GM21825 (cell line): ENCODE measurements at regions not wholly inside any gene's neighbourhood (a gene's known extent, or its start where the extent isn't known, plus 50 kb on each side); places are given as distances from the start of the nearest gene placed in this dataset.

Source experiments
- ATAC-seq: cut with Tn5 transposase; IDR thresholded peaks from one replicate; pipeline ENCODE4 v1.9.1; 2021; ENCODE audit warnings: mild to moderate bottlenecking, moderate library complexity; ENCODE audit not compliant: unreplicated experiment

DNA sequence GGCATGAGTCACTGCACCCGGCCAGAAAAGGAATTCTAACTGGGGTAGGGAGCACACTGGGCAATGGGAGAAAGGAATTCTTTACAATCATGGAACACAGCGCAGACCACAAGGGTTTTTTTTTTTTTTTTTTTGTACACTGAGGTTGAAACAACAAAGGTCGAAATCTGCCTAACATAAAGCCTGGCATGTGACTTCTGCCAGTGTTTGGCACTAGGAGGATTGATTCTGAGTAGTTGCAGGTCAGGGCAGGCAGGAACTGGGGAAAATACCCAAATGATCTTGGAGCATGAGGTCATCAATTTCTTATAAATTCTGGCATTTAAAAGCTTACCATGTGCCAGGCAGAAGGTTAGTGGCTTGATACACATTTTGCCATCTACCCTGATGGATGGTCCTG lies 202.0 kb upstream of the SNX19 start:
- no peak for ATAC-seq

DNA sequence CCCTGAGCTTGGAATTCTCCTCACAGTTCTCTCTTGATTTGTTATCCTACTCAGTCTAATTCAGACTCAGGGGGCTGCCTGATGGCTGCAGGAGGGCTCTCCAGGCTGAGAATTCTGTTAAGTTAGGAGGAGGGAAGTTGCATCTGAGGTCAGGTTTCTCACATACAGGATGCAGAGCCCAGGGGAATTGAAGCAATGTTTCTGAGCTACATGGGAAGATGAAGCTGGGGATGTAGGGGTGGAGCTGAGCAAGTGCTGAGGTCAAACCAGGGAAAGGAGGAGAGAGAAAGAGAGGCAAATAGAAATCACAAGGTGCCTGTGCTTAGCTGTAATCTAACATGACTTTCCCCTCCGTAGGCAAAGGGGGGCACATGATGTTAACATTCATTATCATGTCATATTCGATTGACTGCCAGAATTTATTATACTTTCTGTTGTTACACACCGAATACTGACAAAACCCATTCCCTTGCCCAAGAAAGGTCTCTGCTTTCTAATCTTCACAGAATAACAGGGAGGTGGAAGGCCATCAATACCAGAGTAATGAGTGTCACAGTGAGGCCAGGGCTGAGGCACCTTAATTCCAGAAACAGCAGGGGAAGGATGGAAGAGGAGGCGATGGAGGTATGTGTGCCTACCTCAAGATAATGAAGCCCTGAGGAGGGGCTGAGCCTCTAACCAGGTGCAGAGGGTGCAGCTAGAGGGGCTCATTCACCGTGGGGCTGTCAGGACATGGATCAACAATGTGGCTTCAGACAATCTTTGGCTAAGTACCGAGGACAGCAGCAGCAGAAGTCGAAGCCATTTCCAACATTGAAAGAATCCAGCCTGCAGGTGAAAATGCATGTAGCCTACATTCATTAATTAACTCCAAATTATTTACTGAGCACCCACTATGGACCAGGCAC lies 205.4 kb upstream of the SNX19 start:
- no peak for ATAC-seq

DNA sequence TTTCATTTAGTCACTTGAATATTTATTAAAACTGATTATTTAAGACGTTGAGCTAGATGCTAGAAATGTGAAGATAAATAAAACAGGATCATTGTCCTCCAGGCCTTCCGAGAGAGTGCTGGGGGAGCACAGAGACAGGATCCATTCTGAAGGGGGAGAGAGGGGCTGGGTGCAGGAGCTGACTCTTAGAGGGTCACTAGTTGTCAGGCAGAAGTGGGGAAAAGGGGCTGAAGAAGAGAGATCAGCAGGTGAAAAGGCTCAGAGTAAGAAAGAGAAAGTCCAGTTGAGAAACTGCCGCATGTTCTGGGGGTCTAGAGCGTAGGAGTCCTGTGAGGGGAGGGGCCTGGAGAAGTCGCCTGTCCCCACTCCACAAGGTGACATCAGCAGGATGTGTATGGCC lies 206.2 kb upstream of the SNX19 start:
- no peak for ATAC-seq

DNA sequence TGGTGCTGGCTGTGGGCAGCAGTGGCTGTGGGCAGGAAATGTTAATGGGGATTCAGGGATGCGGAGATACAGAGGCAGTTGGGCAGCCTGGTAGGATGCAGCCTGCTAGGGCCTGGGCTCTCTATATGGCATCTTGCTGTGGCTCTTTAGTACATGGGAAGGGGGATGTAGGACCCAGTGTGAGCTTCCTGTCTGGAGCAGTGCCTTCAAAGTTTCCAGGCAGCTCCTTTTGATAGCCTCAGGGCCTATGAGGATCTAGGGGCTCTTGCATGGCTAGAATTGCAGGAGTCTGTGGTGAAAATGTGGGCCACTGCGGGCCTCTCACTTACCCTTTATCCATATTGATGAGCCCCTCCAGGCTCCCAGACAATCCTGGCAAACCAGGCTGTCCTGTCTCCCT lies 213.2 kb upstream of the SNX19 start:
- no peak for ATAC-seq

DNA sequence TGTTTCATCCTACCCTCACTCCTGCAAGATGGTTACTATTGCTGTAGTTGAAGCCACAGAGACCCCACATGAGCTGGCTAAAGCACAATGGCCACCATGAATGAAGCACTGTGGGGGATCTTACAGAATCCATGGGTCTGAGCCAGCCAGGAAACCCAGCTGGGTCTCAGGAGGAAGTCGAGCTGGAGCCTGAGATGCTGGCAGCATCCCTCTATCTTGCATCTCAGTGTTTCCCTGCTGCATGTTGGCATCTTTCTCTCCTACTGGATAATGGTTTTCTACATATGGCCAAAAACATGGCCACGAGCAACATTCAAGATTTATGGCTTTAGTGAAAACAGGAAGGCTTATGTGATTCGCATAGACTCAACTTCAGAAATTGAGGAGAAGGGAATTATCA lies 219.3 kb upstream of the SNX19 start:
- ATAC-seq = no peak

DNA sequence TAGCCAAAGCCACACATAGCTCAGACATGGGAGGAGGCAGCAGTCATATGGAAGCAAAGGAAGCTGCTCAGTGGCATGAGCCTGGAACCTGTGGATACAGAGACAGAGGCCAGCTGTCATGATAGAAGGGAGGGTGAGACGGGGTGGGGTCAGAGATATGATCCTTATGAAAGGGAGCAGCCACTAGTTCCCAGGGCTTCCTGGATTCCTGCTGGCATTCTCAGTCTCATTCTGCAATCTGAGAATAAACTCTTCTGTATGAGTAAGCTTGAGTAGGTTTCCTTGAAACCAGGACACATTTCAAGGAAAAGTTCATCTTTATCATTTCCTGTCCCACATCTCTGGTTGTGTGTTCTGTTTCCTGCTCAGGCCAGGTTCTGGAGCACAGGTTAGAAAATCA lies 220.2 kb upstream of the SNX19 start:
- no peak for ATAC-seq

DNA sequence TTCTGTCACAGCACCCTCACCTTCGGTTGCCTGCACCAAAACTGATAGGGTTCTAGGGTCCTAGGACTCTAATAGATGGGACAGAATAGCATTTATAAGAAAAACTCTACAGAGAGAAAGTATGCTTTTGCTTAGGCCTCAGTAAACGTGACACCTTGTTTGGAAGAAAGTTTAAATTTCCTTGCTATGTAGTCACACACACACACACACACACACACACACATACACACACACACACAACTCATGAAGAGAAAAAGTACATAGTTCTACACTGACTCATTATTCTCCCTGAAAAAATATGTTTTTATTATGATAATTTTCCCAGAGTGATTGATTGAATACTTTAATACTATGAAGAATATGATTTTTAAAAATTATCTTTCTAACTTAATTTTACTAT lies 220.8 kb upstream of the SNX19 start:
- no peak for ATAC-seq

DNA sequence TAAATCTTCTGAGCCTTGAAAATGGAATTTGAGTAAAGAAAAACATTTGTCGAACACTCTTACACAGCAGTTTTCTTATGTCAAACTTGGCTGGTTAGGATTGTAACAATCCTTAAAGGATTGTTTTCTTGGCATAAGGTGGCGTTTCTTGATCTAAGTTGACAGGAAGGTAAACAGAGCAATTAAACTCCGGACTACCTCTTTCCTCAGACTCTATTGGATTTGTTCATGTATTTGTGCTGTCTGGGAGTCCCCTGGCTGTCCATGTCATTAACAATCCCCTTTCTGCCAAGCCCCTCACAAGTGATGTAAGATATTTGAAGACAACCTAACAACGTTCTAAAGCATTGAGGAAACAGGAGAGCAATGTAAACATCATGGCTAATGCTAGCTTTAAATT lies 222.5 kb upstream of the SNX19 start:
- no peak for ATAC-seq

GRCh38 chr11:131145791-131146190 lies 224.6 kb upstream of the NTM start:
- no peak for ATAC-seq

DNA sequence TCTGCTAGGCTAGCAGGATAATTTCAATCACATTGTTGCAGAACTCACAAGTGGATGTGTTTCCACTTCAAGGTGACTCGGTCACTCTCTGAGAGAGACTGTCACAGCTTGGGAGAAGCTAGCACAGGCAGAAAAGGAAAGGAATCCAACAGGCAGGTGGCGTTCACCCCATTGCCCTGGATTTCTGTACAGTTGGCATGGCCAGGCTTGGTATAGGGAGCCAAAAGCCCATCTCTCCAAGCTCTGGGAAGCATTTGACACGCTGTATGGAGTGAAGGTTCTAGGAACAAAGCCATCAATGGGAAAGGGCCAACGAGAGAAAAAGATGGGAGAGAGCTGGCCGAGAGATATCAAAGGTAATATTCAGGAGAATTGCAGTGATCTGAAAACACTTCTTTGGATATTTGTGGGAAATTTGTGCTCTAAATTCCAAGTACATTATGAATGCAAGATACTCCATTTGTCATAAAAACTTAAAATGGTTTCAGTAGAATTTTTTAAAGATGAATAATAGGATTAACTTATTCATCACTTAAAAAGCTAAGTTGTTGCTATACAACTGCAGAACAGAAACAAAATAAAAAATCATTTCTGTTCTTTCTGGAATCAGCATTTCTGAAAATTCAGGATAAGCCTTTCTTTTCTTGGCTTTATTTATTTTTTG lies 223.5 kb upstream of the NTM start:
- ATAC-seq = no peak

DNA sequence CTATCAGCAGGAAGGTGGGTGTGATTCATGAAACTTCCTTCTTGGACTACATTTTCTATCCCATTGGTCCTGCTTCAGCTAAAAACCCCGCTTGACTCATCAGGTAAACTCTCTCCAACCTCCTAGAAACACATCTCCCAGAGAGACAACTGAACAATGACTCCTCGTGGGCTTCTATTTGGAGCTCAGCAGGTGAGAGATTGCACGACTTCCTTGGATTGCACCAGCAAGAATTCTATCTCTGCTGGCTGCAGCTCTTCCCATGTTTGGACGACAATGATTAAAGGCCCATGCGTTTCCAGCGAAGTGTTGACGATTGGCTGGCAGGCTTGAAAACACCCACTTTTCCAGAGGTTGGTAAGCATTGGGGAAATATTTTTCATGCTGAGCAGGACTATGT lies 216.1 kb upstream of the NTM start:
- ATAC-seq = no peak

DNA sequence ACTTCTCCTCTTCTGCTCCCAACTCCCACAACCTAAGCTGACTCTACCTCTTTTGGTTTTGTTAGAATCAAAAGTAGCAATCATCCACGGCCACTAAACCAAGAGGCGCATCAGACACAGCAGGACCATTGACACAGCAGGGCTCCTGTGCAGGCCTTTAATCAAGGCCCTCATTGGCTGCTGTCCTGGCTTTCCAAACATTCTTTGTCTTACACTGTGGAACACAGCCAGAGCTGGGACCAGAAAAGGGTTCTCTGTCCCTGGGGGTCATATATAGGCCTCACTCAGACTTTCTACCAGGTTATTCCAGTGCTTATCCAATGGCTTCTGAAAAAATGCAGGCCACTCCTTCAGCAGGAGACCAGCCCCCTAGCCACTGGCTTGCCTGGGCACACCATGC lies 212.7 kb upstream of the NTM start:
- no peak for ATAC-seq

DNA sequence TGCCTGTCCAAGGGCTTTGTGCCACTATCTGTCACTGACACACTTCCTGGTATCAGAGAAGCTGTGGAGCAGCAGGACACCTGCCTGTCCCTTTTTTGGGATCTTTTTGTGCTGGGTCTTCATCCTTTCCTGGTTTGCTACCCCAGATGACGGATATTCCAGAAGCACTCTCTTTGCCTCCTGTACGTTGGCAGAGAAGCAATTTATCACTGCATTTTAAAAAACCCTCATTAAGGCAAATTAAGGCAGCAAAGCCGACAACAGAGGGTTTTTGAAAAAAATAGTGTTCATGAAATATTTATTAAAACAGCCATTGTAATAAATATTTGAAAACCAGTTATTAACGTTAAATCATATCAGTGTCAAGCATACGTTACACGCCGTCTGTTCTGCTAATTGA lies 209.6 kb upstream of the NTM start:
- no peak for ATAC-seq

DNA sequence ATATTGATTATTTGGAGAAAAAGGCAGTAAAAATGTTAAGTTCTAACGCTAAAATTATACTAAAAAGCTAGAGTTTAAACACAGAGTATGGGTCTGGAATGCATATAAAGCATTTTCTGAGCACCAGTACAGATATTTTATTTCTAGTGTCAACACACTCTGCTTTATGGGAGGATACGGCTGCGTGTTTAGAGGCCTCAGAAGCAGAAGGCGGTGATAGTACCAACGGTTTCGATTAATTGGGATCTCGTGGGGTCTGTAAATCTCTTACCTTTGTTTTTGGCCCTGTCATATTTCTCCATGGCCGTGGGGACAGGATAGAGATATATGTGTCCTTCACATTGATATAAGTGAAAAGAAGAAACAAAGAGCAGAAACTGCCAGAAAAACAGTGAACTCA lies 206.8 kb upstream of the NTM start:
- ATAC-seq = no peak

- ATAC-seq = no peak
Observed at GRCh38 chr11:131165036-131165435, 205.4 kb upstream of the NTM start.

GRCh38 chr11:131168839-131169713 lies 201.3 kb upstream of the NTM start:
- ATAC-seq = no peak

- ATAC-seq = no peak
Observed at GRCh38 chr11:131172011-131172410, 198.4 kb upstream of the NTM start.

DNA sequence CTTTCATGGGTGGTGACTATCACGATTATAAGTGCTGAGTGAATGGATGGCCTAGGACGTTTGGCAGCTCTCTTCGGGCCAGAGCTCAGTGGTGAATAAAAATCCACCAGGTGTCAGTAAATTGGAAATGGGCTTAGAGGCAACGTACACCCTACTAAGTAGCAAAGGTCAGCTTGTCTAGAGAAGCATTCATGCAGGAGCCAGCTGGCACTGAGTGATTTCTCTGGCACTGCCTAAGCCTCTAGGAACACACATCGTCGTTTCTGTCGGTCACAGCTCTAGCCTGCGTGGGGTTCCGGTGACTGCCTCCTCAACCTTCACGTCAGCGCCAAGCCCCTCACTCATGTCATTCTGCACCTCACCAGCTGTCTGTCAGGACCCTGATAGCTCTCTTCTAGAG lies 192.4 kb upstream of the NTM start:
- no peak for ATAC-seq

DNA sequence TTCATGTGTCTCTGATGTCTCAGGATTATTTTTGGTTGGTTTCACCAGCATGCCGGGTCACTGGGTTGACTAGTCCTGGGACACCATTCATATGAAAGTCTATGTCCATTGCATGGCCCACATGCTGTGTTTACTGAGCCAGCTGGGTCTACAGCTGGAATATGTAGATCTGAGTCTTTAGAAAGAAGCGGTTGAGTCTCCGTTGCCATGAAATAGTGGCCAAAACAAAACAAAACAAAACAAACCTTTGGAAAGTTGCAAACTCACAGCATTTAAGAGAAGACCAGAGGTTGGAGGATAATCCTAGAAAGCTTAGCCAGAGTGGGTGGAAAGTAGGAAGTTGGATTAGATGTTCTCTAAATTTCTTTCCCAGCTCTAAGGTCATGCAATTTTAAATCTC lies 191.8 kb upstream of the NTM start:
- ATAC-seq = no peak

DNA sequence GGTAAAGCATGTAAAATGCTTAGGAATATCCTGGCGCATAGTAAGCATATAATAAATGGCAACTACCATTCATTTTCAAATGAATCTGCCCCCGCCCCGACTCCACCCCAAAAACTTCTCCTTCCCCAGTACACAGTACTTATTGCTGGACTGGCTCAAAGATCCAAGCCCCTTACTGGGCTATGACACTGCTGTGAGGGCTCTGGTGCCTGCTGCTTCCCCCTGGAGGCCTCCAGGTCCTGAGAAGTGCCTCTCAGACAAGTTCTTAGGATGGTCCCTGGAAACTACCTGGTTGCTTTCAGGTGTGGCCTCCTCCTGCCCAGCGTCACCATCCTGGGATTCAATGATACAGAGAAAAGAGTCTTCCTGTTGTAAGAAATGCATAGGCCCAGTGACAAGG lies 190.6 kb upstream of the NTM start:
- ATAC-seq = no peak

DNA sequence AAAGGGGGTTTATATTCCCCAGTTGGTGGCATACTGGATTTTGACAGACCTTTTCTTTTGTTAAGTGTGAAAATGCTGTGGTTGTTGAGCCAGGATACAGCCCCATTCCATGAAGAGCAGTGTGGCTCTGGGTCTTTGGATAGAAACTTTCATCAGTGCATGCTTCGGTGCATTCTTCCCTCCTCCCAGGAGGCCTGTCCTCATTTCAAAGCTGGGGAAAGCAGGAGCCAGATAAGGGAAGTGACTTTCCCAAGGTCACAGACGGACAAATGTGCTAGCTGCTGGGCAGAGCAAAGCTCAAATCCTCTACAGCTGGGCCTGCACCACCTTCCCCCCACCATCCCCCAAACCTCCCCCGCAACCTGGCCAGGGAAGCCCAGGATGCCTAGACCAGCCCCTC lies 184.5 kb upstream of the NTM start:
- no peak for ATAC-seq
